H9 (cell line): ENCODE measurements at regions not wholly inside any gene's neighbourhood (a gene's known extent, or its start where the extent isn't known, plus 50 kb on each side); places are given as distances from the start of the nearest gene placed in this dataset.
A peak's percentile ranks its signal among the peaks of the same experiment; 100 is the strongest.

ENCODE experiments used
- DNase-seq: peaks from one replicate; pipeline ENCODE4 v3.0.0-alpha.2; 2017
- H2AFZ ChIP-seq: one replicate; pipeline ENCODE4 v1.6.1; 2013; ENCODE audit warnings: mild to moderate bottlenecking, low read length, control low read depth, moderate library complexity
- H2AK5ac ChIP-seq: 2 replicates; pipeline ENCODE4 v1.6.1; 2013; ENCODE audit warnings: low read length, control low read depth, mixed read lengths; ENCODE audit not compliant: insufficient read length
- H2BK120ac ChIP-seq: one replicate; pipeline ENCODE4 v1.6.1; 2013; ENCODE audit warnings: low read depth, mild to moderate bottlenecking, low read length, control low read depth, inconsistent platforms; ENCODE audit not compliant: poor library complexity, severe bottlenecking
- H2BK12ac ChIP-seq: 2 replicates; pipeline ENCODE4 v1.6.1; 2013; ENCODE audit warnings: low read length, control low read depth, mixed read lengths, low read depth; ENCODE audit not compliant: insufficient read length
- H2BK15ac ChIP-seq: 2 replicates; pipeline ENCODE4 v1.6.1; 2013; ENCODE audit warnings: low read depth, low read length, control low read depth
- H2BK20ac ChIP-seq: one replicate; pipeline ENCODE4 v1.6.1; 2013; ENCODE audit warnings: low read depth, mild to moderate bottlenecking, low read length, control low read depth, inconsistent platforms; ENCODE audit not compliant: poor library complexity, severe bottlenecking
- H2BK5ac ChIP-seq: 2 replicates; pipeline ENCODE4 v1.6.1; 2013; ENCODE audit warnings: low read length, control low read depth, mixed read lengths; ENCODE audit not compliant: insufficient read length
- H3K14ac ChIP-seq: 2 replicates; pipeline ENCODE4 v1.6.1; 2013; ENCODE audit warnings: low read length, control low read depth; ENCODE audit not compliant: insufficient read depth
- H3K18ac ChIP-seq: 2 replicates; pipeline ENCODE4 v1.6.1; 2013; ENCODE audit warnings: low read depth, mild to moderate bottlenecking, mixed read lengths, low read length, control low read depth; ENCODE audit not compliant: insufficient read length
- H3K23ac ChIP-seq: 2 replicates; pipeline ENCODE4 v1.6.1; 2013; ENCODE audit warnings: low read length, control low read depth, mixed read lengths, low read depth; ENCODE audit not compliant: insufficient read length
- H3K23me2 ChIP-seq: 2 replicates; pipeline ENCODE4 v1.6.1; 2013; ENCODE audit warnings: low read depth, mild to moderate bottlenecking, mixed read lengths, low read length, control low read depth; ENCODE audit not compliant: insufficient read length, poor library complexity, severe bottlenecking
- H3K27ac ChIP-seq: 2 replicates; pipeline ENCODE4 v1.5.1; 2013; ENCODE audit warnings: low read length, control low read depth, mixed read lengths, low read depth; ENCODE audit not compliant: insufficient read length
- H3K27me3 ChIP-seq: 2 replicates; pipeline ENCODE4 v1.6.1; 2013; ENCODE audit warnings: low read length, control low read depth, inconsistent platforms; ENCODE audit not compliant: insufficient read depth
- H3K4ac ChIP-seq: 2 replicates; pipeline ENCODE4 v1.6.1; 2013; ENCODE audit warnings: low read depth, mild to moderate bottlenecking, control low read depth, inconsistent platforms, low read length, moderate library complexity
- H3K4me1 ChIP-seq: 2 replicates; pipeline ENCODE4 v1.6.1; 2013; ENCODE audit warnings: low read length, control low read depth, inconsistent platforms; ENCODE audit not compliant: insufficient read depth
- H3K4me2 ChIP-seq: 2 replicates; pipeline ENCODE4 v1.6.1; 2013; ENCODE audit warnings: low read length, control low read depth, mixed read lengths; ENCODE audit not compliant: insufficient read length, insufficient read depth
- H3K56ac ChIP-seq: 2 replicates; pipeline ENCODE4 v1.6.1; 2013; ENCODE audit warnings: low read depth, mild to moderate bottlenecking, mixed read lengths, low read length, control low read depth; ENCODE audit not compliant: insufficient read length
- H3K79me1 ChIP-seq: 2 replicates; pipeline ENCODE4 v1.6.1; 2013; ENCODE audit warnings: low read depth, mild to moderate bottlenecking, moderate library complexity, low read length, control low read depth, inconsistent platforms; ENCODE audit not compliant: insufficient read depth, poor library complexity, severe bottlenecking
- H3K79me2 ChIP-seq: 2 replicates; pipeline ENCODE4 v1.6.1; 2013; ENCODE audit warnings: low read length, control low read depth, inconsistent platforms; ENCODE audit not compliant: insufficient read depth
- H3K9ac ChIP-seq: 2 replicates; pipeline ENCODE4 v1.6.1; 2013; ENCODE audit warnings: low read length, control low read depth, mixed read lengths; ENCODE audit not compliant: insufficient read length; ENCODE audit errors: extremely low read depth
- H3K9me3 ChIP-seq: one replicate; pipeline ENCODE4 v1.6.1; 2013; ENCODE audit warnings: low read depth, low read length, inconsistent platforms; ENCODE audit not compliant: control insufficient read depth
- H3T11ph ChIP-seq: one replicate; pipeline ENCODE4 v1.6.1; 2013; ENCODE audit warnings: mild to moderate bottlenecking, low read length, control low read depth, inconsistent platforms
- H4K20me1 ChIP-seq: one replicate; pipeline ENCODE4 v1.6.1; 2013; ENCODE audit not compliant: control insufficient read depth, insufficient read length, insufficient read depth
- H4K5ac ChIP-seq: 2 replicates; pipeline ENCODE4 v1.6.1; 2013; ENCODE audit warnings: low read depth, mild to moderate bottlenecking, mixed read lengths, low read length, control low read depth; ENCODE audit not compliant: insufficient read length
- H4K8ac ChIP-seq: replicated peaks from 2 replicates; pipeline ENCODE4 v1.6.1; 2013; ENCODE audit warnings: low read length, control low read depth, mixed read lengths, low read depth; ENCODE audit not compliant: insufficient read length
- H4K91ac ChIP-seq: 2 replicates; pipeline ENCODE4 v1.6.1; 2013; ENCODE audit warnings: low read depth, mild to moderate bottlenecking, moderate library complexity, mixed read lengths, low read length, control low read depth; ENCODE audit not compliant: insufficient read length
- H3K27ac Mint-ChIP-seq, 3 experiments: 2 replicates in 2 of 3; 3 replicates in 1 of 3; pipeline ENCODE4 v1.8.0; 2020 to 2021; ENCODE audit warnings: mixed read lengths in 3 of 3, mild to moderate bottlenecking in 1 of 3, moderate library complexity in 1 of 3
- H3K27me3 Mint-ChIP-seq: 2 replicates; pipeline ENCODE4 v1.8.0; 2021; ENCODE audit warnings: low read depth, mild to moderate bottlenecking, moderate library complexity, mixed read lengths
- H3K36me3 Mint-ChIP-seq, 3 experiments: 2 replicates in 2 of 3; 3 replicates in 1 of 3; pipeline ENCODE4 v1.8.0; 2020 to 2021; ENCODE audit warnings: low read depth in 3 of 3, mixed read lengths in 3 of 3; ENCODE audit not compliant: insufficient read depth in 1 of 3
- H3K4me1 Mint-ChIP-seq, 2 experiments: 2 replicates each; pipeline ENCODE4 v1.8.0; 2020; ENCODE audit warnings: mixed read lengths in 2 of 2
- H3K4me3 Mint-ChIP-seq, 2 experiments: 2 replicates in 1 of 2; 3 replicates in 1 of 2; pipeline ENCODE4 v1.8.0; 2020 to 2021; ENCODE audit warnings: mild to moderate bottlenecking in 2 of 2, mixed read lengths in 2 of 2, moderate library complexity in 1 of 2
- H3K9me3 Mint-ChIP-seq, 2 experiments: 2 replicates in 1 of 2; 3 replicates in 1 of 2; pipeline ENCODE4 v1.8.0; 2020; ENCODE audit warnings: mild to moderate bottlenecking in 2 of 2, mixed read lengths in 2 of 2, moderate library complexity in 1 of 2
- WGBS: extraction: QIAGEN DNeasy Blood & Tissue Kit; methylation state at CpG from one replicate; pipeline ENCODE4 v1.1.7; 2013; ENCODE audit warnings: missing lambda C conversion rate, low lambda C conversion rate, mixed read lengths; ENCODE audit not compliant: insufficient read length; ENCODE audit errors: extremely low coverage; 5-methylcytosine and 5-hydroxymethylcytosine counted together
- TF ChIP-seq, protein P1 (sequence below): fragments of 200-600 bp; sonication (generic); conservative IDR thresholded peaks from 3 replicates; pipeline ENCODE4 v1.8.0; 2021; ENCODE audit warnings: antibody characterized with exemption, mild to moderate bottlenecking

DNA sequence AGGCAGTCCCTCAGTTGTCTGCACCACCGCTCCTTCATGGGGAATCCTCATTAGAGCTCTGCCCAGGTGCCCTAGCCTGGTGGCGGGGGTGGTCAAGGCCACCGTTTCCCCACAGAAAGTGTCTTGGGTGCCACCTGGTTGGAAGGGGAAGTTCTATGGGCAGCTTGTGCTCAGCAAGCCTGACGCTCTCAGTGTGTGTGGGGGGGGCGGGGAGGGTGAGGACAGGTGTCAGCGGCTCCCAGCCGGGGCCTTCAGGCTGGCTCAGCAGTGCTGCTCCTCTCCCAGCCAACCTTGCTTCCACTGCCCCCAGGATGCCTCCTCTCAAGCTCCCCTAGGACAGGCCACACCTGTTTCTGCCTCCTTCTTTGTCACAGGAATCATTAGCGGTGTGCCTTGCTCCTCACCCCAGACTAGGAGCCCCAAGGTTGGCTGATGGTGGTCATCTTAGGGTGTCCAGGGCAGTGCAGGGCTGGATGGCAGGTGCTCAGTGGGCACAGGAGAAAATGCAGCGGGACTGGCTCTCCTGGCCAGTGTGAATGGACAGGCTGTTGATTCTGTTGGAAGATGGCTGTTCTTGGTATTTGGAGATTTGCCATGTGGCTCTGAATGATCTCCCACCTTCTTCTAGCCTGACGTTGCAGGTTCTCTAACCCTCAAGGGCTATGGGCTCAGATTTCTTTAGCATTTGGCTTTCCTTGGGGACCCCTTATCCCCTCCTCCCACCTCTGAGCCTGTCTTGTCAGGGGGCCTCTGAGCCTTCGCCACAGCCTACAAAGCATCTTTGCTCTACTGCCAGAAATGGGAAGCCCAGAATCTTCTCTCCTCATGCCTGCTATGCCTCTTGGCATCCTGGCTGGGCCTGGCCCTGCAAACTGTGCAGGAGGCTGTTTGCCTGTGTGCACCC is 185.8 kb upstream of the HS6ST1 start:
- Histone ChIP-seq H3K9me3 (no peaks in the 10 kb centered on the region), H4K8ac (no peak overlapping the region), H3K9ac (no peak overlapping the region), H3K56ac (no peak overlapping the region), H2BK20ac (no peak overlapping the region), H3K23ac (no peak overlapping the region), H4K5ac (no peak overlapping the region), H3K79me2 (no peaks in the 10 kb centered on the region), H3K18ac (no peak overlapping the region), H4K20me1 (no peaks in the 10 kb centered on the region), H2AFZ (no peak overlapping the region), H2BK120ac (no peak overlapping the region), H2BK15ac (no peak overlapping the region), H3K14ac (no peak overlapping the region; the same call in 1 of the 2 replicates), H3K79me1 (no peaks in the 10 kb centered on the region), H2AK5ac (no peak overlapping the region), H3K27me3 (no peaks in the 10 kb centered on the region), H2BK12ac (no peak overlapping the region), H3T11ph (no peak overlapping the region), H2BK5ac (no peak overlapping the region), H4K91ac (no peak overlapping the region), H3K23me2 (no peaks in the 10 kb centered on the region), H3K4me2 (no peak overlapping the region), H3K4me1 (no peaks in the 10 kb centered on the region), H3K27ac (no peak overlapping the region), H3K4ac (no peak overlapping the region)
- TF ChIP-seq, protein P1, sequence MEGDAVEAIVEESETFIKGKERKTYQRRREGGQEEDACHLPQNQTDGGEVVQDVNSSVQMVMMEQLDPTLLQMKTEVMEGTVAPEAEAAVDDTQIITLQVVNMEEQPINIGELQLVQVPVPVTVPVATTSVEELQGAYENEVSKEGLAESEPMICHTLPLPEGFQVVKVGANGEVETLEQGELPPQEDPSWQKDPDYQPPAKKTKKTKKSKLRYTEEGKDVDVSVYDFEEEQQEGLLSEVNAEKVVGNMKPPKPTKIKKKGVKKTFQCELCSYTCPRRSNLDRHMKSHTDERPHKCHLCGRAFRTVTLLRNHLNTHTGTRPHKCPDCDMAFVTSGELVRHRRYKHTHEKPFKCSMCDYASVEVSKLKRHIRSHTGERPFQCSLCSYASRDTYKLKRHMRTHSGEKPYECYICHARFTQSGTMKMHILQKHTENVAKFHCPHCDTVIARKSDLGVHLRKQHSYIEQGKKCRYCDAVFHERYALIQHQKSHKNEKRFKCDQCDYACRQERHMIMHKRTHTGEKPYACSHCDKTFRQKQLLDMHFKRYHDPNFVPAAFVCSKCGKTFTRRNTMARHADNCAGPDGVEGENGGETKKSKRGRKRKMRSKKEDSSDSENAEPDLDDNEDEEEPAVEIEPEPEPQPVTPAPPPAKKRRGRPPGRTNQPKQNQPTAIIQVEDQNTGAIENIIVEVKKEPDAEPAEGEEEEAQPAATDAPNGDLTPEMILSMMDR = no peak
- no CpG with 5 or more reads among the region's 11 CpGs for WGBS
- Mint-ChIP-seq H3K27me3 (peaks cover 4% of the 10 kb centered on the region), H3K4me3 (no peak overlapping the region), H3K27ac (no peak overlapping the region), H3K4me1 (peaks cover 3 to 10% of the 10 kb centered on the region in 2 experiments), H3K9me3 (no peaks in the 10 kb centered on the region), H3K36me3 (no peaks in the 10 kb centered on the region; a peak in 1 of 7 replicates)
- peak; percentile 18 for DNase-seq
